Ovary (tissue), 7 donors: ENCODE measurements at regions not wholly inside any gene's neighbourhood (a gene's known extent, or its start where the extent isn't known, plus 50 kb on each side); places are given as distances from the start of the nearest gene placed in this dataset.

Source experiments
- DNase-seq, 5 donors: peaks; one replicate each; pipeline ENCODE4 v3.0.0-alpha.2; 2019 to 2020
- H3K27ac ChIP-seq, 2 donors: fragments of 200-600 bp; one replicate each; pipeline versions ENCODE4 v1.5.1 to v1.8.0; 2019 to 2022
- H3K27me3 ChIP-seq: fragments of 200-600 bp; one replicate; pipeline ENCODE4 v1.8.0; 2022
- H3K36me3 ChIP-seq: fragments of 200-600 bp; sonication (generic); one replicate; pipeline ENCODE4 v1.5.1; 2019
- H3K4me1 ChIP-seq: one replicate; pipeline ENCODE4 v1.8.1; 2013; ENCODE audit warnings: mild to moderate bottlenecking, moderate library complexity; ENCODE audit not compliant: insufficient read depth
- H3K4me3 ChIP-seq: fragments of 200-600 bp; sonication (generic); one replicate; pipeline ENCODE4 v1.5.1; 2017
- H3K9me3 ChIP-seq, 2 donors: fragments of 200-600 bp in 1 of 2; sonication (generic) in 1 of 2; one replicate each; pipeline versions ENCODE4 v1.5.1 to v1.8.1; 2013 to 2019; ENCODE audit warnings: mild to moderate bottlenecking in 1 of 2, moderate library complexity in 1 of 2
- CTCF ChIP-seq, 3 donors: fragments of 450-650 bp in 2 of 3; fragments of 200-600 bp in 1 of 3; IDR thresholded peaks; one replicate each; pipeline versions ENCODE4 v1.5.1 to v1.8.0; 2016 to 2022; ENCODE audit warnings: antibody characterized with exemption in 3 of 3, mild to moderate bottlenecking in 1 of 3
- EP300 ChIP-seq: sonication (generic); formaldehyde crosslinking; IDR thresholded peaks from one replicate; pipeline ENCODE4 v1.6.1; 2017; ENCODE audit warnings: antibody characterized with exemption
- POLR2A ChIP-seq: fragments of 450-650 bp; IDR thresholded peaks from one replicate; pipeline ENCODE4 v1.6.1; 2017; ENCODE audit warnings: antibody characterized with exemption, mild to moderate bottlenecking, moderate library complexity
- WGBS, 3 donors: extraction: QIAGEN DNeasy Blood & Tissue Kit in 1 of 3; methylation state at CpG; one replicate each; pipeline versions ENCODE4 v1.1.5 to v1.1.7; 2013 to 2017; 5-methylcytosine and 5-hydroxymethylcytosine counted together
- intact Hi-C, 4 donors: fragments of 100-400 bp; cut with DNase I; formaldehyde crosslinking; loops; one replicate each; pipeline versions ENCODE4 v1.11.0 to v1.15.1; 2022 to 2023
- donor health status: DM: no; HTN: no; CAD: no; lungs with moderate emphysema.
- donor health status: DM: no; HTN: no; CAD: no.
- donor health status: Bipolar disorder and iron deficiency.
- donor health status: DM: no; HTN: no; CAD: no.
- donor health status: DM: yes; HTN: yes; CAD: no.

- no peak overlapping the region for H3K4me3 ChIP-seq
- H3K36me3 ChIP-seq: no peaks in the 10 kb centered on the region
- no peak for TF ChIP-seq CTCF (IDR thresholded peaks at IDR 0.05)
- no peak for TF ChIP-seq POLR2A
- no peak for TF ChIP-seq EP300
- 90 to 94% (median 91%) methylated on average over 2 of the region's 2 CpGs for WGBS, 3 donors
- no peaks in the 10 kb centered on the region for H3K9me3 ChIP-seq
- no peaks in the 10 kb centered on the region for H3K27me3 ChIP-seq
- no peak for DNase-seq
- H3K4me1 ChIP-seq: no peaks in the 10 kb centered on the region
- H3K27ac ChIP-seq: no peak overlapping the region
- intact Hi-C loops: no loop called here
Observed at GRCh38 chr7:110066843-110067242, 1024.1 kb upstream of the LRRN3 start.

GRCh38 chr7:110071192-110071591 is 1019.7 kb upstream of the LRRN3 start:
- TF ChIP-seq CTCF (IDR thresholded peaks at IDR 0.05) (no peak), EP300 (no peak), POLR2A (no peak)
- Histone ChIP-seq H3K9me3 (no peaks in the 10 kb centered on the region), H3K27me3 (no peaks in the 10 kb centered on the region), H3K4me3 (no peak overlapping the region), H3K4me1 (no peaks in the 10 kb centered on the region), H3K36me3 (no peaks in the 10 kb centered on the region), H3K27ac (no peak overlapping the region)
- 83 to 86% (median 85%) methylated on average over 4 of the region's 4 CpGs for WGBS, 3 donors
- intact Hi-C loops: no loop called here
- DNase-seq: no peak

- H3K27ac ChIP-seq: no peak overlapping the region
- 65 to 84% (median 73%) methylated on average over 1 of the region's 1 CpG for WGBS, 3 donors
- no peak for TF ChIP-seq EP300
- TF ChIP-seq CTCF (IDR thresholded peaks at IDR 0.05): no peak
- TF ChIP-seq POLR2A: no peak
Observed at GRCh38 chr7:110075450-110075849, 1015.5 kb upstream of the LRRN3 start.

GRCh38 chr7:110076194-110076593 is 1014.7 kb upstream of the LRRN3 start:
- Histone ChIP-seq H3K36me3 (no peaks in the 10 kb centered on the region), H3K27ac (no peak overlapping the region), H3K27me3 (no peaks in the 10 kb centered on the region), H3K4me1 (no peaks in the 10 kb centered on the region), H3K4me3 (no peak overlapping the region), H3K9me3 (no peaks in the 10 kb centered on the region)
- TF ChIP-seq POLR2A (no peak), EP300 (no peak), CTCF (IDR thresholded peaks at IDR 0.05) (no peak)
- no peak for DNase-seq
- intact Hi-C loops: no loop called here
- 79 to 94% (median 90%) methylated on average over 3 of the region's 3 CpGs for WGBS, 3 donors

More at GRCh38 chr7:110075450-110075849, 1015.5 kb upstream of the LRRN3 start:
- Histone ChIP-seq H3K36me3 (no peaks in the 10 kb centered on the region), H3K9me3 (no peaks in the 10 kb centered on the region), H3K4me1 (no peaks in the 10 kb centered on the region), H3K27me3 (no peaks in the 10 kb centered on the region), H3K4me3 (no peak overlapping the region)
- intact Hi-C loops: no loop called here
- no peak for DNase-seq
